GM18858 (cell line): ENCODE measurements at regions not wholly inside any gene's neighbourhood (a gene's known extent, or its start where the extent isn't known, plus 50 kb on each side); places are given as distances from the start of the nearest gene placed in this dataset.
A peak's percentile ranks its signal among the peaks of the same experiment; 100 is the strongest.

ENCODE experiments used
- ATAC-seq: cut with Tn5 transposase; IDR thresholded peaks from one replicate; pipeline ENCODE4 v1.9.1; 2021; ENCODE audit not compliant: unreplicated experiment

DNA sequence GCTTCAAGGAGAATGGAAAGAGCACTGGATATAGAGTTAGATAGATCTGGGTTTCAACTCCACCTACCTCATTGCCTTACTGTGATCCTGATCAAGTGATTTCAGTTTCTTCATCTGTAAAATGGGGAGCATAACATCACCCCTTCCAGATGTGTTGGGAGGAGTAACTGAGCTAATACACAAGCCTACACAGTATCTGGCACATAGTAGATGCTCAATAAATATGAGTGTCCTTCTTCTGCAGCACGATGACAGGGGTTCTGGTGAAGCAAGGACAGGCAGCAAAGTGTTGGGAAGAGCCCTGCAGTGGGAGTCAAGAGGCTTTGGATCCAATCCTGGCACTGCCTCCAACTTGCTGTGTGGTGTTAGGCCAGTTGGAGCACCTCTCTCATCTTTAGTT is 270.0 kb downstream of the UACA start:
- ATAC-seq, result no peak

DNA sequence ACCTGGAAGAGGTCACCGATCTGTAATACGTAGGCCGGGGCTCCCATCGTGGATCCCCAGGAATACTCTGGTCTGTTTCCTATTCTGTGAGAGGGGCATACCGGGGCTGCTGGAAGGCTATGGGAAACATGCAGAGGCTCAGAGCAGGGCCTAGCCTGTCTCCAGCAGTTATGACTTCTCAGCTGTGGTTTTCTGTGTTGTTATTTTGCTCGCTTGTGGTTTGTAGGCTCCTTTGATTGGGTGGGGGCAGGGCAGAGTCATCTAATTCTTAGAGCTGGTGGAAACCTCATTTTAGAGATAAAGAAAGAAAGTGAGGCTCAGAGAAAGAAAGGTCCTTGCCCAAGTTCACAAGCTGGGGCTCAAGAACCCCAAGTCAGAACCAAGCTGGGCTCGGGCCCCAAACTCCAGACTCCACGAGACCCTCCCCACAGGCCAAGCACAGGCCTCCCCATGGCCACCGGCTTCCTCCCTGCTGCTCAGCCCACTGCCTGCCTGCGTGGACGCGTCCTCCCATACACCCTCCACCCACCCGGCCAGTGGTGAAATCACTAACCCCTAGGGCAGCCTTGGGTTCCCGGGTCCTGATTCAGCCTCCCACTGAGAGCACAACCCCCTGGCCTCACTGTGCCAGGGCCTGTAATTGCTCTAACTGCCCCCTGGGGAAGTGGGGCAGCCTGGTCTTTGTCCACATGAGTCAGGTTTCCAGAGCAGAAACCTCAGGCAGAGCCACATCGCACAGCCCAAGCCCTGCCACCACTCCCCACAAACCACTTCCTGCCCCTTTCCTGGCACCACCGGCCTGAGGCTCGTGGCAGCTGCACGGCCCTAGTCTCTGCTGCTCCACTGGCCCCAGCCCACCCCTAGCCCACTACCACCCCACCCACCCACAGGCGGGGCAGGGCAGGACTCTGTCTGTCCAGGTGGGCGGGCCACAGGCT is 270.8 kb downstream of the UACA start:
- ATAC-seq, result peak; percentile 39

DNA sequence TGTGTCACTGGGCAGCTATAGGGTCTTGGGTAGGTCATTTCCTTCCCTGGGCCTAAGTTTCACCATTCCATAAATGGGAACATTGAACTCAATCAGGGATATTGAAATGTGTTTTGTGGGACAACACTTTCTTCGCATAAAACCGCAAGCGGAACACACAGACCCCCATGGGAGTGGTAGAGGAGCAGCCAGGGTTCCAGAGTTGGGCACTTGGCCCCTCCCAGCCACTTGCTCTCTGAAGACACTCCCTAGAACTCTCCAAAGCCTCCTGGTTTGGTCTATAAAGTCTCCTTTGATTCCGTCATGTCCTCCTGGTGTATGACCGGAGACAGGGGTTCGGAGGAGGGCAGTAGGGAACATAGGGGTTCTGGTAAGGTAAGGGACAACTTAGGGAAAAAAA is 271.7 kb downstream of the UACA start:
- no peak for ATAC-seq

DNA sequence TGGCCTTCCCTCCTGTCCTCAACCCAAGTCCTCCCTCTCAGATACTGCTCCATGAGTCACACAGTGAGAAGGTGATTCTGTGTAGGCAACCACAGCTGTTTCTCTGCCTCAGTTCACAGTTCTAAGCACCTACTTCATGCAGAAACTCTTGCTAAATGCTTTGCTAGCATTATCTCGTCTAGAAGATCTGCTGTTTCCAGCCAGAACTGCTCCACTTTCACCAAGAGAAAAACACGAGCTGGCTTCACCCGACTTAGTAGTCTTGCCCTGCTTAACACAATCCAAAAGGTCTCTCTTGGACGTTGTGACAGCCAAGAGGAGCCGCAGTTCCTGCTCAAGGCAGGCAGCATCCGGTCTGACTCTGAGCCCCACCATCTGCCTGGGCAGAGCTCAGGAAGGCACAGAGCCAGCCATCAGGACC is 272.1 kb downstream of the UACA start:
- no peak for ATAC-seq

DNA sequence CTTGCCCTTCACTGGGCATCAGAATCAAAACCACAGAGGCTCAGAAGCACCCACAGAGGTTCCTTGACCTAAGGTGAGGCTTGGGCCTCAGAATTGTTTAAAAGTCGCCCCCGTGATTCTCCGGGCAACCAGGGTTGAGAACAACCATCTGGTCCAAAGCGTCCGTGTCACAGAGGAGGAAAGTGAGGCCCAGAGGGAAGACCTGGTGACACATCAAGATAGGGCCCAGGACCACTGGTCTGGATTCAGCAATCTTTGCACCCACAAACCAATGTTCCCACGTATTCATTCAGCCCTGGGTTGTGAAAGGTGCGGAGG is 272.6 kb downstream of the UACA start:
- no peak for ATAC-seq

DNA sequence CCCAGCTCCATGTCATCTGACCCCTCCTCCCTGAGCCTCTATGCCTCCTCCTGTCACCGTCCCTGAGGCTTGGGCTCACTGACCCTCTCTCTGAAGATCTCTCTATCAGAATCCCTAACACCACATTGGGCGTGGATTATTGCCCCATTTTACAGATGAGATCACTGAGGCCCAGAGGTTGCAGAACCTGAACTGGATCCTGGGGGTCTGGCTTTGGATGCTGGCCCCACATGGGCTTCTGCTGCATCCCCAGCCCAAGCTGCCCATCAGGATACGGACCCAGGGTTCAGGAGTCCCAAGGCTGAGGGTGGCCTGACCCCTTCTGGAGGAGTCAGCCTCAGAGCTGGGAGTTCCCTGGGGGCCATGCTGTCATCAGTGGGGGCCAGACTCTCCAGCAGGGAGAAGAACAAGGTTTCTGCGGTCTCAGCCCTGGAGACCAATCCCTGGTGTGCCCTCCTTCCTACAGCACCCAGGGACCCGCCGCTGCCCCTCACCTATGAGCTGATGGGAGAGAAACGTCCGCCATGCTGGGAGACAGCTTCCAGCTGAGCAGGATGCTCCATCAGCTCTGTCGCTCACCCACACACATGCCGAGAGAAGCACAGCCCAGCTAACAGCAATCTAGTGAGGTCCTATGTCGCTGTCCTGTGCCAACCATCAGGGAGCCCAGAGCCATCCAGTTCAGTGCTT is 273.1 kb downstream of the UACA start:
- no peak for ATAC-seq

DNA sequence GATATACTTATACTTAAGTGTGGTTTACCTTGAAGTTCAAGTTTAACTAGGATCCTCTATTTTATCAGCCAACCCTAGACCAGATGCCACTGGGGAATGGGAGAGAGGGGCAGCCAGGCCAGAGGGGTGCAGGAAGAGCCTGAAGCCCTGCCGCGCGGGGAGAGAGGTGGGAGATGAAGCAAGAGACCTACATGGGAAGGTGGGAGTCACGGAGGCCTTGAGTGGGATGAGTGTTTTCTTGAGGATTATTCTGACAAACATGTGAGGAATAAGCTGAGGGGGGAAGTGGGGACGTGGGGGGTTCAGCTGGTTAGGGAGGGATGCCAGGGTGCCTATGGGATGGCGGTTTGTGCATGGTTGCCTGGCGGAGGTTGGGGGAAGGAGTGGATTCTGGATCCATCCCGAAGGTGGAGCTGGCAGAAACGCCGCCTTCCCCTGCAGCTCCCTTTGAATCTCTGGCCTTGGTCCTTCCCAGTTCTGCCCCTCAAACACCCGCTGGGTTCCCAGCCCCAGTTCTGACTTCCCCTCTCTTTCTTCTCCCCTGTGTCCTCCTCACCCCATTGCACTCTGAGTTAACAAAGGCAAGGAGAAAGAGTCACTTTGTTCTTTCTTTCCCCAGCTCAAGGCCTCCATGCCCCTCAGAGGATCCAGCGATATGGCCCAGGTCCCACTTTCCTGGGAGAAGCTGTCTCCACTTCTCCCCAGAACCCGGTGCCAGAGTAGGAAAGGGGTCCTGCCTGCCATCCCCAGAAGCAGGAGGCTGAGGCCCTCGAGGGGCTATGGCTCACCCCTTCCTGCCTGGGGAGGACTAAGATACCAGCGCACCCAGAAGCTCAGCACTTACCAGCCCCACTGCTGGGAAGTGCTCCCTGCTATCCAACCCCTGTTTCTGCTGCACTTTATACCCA is 274.2 kb downstream of the UACA start:
- no peak for ATAC-seq

DNA sequence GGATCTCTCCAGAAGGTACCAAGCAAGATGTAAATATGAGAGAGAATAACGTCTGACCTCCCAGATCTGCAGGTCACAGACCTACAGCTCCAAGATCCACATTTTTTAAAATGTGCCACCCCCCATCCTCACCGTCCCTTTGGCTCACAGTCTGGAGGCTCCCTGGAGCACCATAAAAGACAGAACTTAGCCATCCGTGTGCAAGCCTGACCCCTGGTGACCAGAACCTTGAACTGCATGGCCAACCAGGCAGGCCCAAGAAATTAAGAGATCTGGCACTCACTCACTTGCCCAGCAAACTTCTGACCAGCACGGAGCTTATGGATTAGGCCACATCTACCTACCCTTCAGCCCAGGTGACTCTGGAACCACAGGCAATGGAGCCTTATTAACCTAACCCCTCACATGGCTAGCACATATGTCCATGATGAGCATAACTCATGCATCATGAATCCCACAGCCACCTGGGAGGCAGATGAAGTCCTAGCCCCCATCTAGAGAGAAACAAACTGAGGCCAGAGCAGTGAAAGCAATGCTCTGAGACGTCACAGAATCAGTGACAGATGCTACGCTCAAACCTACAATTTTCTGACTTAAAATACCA is 275.3 kb downstream of the UACA start:
- ATAC-seq, result no peak

DNA sequence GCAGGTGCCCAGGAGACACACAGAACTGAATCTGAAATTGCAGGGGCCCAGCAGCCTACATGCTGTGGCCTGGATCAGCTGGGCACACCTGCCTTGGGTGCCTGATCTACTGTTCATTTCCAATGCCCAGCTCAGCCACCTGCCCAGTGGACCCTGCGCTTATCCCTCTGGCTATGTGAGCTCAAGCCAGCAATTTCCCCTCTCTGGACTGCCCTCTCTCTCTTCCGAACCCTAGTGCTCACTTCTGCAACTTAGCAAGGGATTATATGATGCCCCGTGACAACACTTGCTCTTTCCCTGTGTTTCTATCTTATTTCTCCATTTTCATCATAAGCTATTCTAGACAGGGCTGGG is 276.0 kb downstream of the UACA start:
- no peak for ATAC-seq

DNA sequence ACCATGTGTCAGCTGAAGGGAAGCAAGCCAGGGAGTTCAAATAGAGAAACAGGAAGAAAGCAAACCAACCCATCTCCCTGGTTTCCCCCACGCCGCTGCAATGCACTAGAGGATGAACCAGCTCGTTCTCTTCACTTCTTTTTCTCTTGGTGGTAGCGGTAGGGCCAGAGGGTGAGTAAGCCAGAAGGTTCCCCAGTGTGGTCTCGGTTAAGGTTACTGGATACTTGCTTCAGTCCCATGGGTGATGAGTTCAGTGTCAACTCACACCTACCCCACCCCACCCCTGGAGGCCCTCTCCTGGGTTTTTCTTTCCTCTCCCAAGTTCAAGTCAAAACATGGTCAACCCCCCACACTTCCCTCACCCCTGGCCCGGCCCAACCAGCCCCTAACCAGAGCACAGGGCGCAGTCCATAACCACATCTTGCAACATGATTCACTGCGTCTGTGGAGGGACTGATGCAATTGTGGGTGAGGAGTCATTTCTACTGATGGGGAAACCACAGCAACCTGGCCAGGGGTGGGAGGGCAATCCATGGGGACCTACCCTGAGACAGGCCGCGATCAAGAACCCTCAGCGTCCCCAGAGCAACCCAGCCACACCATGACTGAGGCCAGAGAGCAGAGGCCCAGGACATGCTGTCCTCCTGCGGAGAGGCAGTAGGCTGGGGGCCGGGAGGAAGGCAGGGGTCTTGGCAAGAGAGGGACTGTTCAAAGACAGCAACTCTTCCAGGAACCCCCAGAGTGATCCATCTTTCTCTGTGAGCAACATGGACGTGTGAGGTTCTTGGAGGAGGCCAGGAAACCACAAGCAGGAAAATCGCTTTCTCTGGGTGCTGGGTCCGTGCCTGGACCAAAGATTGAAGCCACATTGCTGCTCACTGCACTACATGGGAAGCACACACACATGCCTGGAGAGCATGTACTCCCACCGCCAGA is 276.6 kb downstream of the UACA start:
- no peak for ATAC-seq

DNA sequence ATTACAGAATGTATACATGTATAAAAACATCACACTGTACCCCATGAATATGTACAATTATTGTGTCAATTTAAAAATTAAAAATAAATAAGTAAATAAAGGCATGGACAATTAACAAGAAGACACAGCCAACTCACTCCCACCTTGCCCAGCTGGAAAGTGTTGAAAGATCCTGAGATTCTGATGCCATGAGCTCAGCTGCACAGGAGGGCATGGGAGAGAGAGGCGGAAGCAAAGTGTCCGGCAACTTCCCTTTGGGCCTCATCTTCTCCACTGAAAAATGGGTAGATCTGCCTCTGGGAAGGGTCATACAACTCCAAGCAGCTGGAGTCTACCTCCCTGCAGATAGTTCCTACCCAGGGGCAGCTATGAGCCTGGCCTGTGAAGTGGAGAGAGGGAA is 277.3 kb downstream of the UACA start:
- ATAC-seq, result no peak

DNA sequence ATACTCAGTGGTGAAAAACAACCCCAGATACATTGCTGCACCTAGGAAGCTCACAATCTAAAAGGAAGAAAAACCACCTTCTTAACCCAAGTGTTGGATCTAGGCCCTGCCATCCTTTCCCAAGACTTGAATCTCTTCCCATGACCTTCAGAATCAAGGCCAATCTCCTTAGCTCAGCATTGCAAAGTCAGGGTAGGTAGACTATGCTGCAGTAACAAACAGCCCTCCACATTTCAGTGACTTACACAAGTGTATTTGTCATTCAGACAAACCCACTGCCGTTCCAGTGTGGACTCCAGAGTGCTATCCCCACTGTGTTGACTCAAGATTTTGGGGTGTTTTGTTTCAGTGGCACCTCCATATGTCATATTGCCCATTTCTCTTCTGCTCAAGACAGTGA is 278.4 kb downstream of the UACA start:
- ATAC-seq, result no peak

DNA sequence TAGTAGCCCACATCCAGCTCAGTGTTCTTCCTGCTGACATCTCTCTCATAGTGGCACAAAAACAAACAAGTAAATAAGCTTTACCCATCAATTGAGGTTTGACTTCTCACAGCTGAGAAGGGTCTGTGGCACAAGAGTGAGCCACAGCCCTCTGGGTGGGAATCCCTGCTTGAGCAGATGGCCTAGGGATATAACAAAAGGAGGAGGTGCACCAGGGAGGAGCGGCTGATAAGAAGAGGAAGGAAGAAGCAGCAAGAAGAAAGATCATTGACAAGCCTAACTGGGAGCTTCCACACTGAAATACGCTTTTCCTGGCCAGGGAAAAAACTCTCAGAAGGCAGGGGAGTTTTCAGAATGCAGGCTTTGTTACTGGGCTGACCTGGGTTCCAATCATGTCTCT is 279.8 kb downstream of the UACA start:
- no peak for ATAC-seq

DNA sequence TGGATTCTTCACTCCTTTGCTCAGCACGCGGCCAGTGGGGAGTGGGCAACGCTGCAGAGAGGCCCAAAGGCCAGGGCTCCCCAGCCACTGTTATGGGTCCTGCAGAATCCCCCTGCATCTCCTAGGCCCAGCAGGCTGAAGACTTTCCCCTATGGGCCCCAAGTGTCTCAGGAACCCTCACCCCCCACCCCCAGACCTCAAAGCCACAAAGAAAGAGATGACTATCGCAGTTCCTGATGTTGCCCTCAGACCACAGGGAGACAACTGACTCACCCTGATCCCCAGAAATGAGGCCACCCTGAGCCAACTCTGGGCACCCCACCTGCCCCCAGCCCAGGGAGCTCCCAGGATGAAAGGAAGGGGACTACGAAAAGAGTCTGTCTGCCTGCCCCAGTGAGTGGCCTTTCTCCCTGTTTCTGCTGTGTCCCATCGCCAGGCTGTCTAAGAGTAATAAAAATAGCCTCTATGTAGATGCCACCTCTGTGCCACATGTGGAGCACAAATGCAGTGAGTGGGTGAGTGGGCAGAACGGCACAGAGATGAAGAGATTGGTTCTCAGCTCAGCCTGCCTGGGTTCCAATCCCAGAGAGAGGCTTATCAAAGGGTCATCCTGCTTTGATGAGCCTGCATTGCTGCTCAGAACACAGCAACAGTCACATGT is 283.0 kb downstream of the UACA start:
- no peak for ATAC-seq

DNA sequence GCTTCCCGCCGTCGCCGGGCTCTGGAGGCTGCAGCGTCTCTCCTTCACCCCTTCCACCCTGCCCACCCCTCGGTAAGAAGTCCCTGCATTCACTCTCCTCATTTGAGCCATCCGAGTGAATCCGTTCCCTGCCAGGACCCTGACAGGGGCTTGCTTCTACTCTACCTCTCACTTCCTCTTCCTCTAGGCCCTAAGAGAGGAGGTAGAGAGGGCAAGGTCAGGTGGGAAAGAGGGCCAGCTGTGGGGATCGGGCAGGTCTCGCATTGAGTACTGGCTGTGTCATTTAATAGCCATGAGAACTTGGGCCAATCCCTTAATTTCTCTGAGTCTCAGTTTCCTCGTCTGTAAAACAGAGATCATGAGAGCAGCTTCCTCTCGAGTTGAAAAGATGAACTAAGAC is 283.6 kb downstream of the UACA start:
- ATAC-seq, result no peak

DNA sequence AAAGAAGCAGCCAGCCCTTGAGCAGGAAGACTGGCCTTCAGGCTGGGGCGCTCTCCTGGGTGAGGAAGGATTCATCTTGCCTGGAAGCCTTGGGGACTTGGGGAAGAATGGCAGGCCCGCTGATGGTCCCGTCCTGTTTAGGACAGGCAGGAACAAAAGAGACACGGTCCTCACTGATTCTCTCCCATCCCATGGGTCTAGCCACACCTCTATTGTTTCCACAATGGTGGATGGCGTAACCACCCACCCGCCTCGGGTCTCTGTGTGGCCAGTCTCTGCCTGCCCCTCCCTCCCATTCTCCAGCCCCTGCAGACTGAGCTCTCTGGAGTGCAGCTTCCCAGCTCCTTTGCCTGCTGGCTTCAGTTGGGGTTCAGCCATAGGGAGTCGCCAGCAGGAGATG is 284.3 kb downstream of the UACA start:
- no peak for ATAC-seq

DNA sequence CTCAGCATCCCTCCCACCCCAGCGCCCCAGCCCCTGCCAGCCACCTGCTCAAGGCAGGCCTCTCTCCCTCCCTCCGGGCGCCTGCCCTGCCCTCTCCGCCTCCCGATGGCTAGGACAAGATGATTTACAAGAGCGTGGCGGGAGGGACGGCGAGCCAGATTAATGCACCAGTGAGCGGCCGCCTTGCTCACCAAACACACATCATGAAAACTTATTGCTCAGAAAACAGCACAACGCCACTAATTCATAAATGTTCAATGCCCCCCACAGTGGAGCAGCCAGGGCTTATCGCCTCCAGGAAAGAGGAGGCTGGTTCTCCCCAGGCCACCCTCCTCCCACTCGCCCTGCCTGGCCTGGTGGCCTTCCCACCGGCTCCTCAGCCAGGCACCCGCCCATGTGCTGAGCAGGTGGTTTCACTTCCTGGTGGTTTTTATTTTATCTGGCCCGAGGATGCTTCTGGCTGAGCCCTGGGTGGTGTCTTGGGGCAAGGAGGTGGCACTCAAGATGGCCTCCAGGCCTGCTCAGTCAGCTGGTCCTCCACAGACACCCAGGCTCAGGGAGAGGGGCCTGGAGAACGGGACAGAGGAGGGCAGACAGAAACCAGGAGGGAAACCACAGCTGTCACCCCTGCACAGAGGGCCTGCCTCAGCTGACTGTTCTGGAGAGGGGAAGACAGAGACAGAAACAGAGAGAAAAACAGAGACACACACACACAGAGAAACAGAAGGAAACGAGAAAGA is 284.9 kb downstream of the UACA start:
- ATAC-seq, result no peak

DNA sequence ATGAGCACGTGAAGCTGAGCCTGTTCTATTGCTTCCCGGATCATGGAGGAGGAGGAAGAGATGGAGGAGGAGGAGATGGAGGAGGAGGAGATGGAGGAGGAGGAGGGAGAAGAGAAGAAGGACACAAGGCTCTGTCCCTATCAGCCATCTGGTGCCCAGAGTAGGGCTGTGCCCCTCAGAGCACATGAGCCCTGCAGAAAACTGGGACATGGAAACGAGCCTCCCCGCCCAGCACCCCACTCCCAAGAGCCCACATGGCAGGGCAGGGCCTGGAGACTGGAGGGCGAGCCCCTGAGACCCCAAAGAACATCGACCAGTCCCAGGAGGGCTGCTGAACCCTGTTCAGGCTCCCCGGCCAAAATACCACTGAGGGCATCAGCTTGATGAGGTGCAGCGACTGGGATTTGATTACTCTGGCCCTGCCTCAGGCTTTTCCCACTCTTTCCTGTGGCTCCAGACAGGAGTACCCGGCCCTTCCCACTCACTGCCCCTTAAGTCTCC is 285.6 kb downstream of the UACA start:
- no peak for ATAC-seq

DNA sequence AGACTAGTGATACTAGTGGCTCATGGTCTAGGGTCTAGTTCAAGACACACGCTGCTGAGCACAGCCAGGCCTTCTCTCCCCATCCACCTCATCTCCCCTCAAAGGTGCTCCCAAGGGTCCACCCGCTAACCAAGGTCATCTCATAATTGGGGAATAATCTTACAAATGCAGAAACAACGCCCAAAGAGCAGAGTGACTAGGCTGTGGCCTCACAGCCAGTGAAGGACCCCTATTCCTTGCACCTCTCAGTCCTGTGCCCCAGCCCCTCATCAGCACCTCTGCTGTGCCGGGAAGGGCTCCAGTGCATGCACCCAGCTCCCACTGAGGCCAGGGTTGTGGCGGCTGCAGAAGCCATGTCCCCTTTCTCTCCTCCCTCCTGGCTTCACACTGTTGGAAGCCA is 286.9 kb downstream of the UACA start:
- ATAC-seq, result no peak
